Endothelial cell of umbilical vein (primary cell): ENCODE measurements at regions not wholly inside any gene's neighbourhood (a gene's known extent, or its start where the extent isn't known, plus 50 kb on each side); places are given as distances from the start of the nearest gene placed in this dataset.

Experiments used
- BruUV-seq: library from RNA; stranded (reverse); fragments of 400-500 nt; replicated peaks from 2 replicates; lab custom pipeline; 2021; lab: Mats Ljungman, UMichigan
- CTCF ChIA-PET: fragments of 300-600, 350-600 bp; sonication (Branson Sonifier 250); formaldehyde crosslinking; loops from one replicate; lab custom pipeline; 2021; ENCODE audit warnings: antibody characterized with exemption, inconsistent platforms; lab: Charles Lee
- POLR2A ChIA-PET: fragments of 300-600, 350-600 bp; sonication (Branson Sonifier 250); formaldehyde crosslinking; loops from one replicate; lab custom pipeline; 2021; ENCODE audit warnings: antibody characterized with exemption, inconsistent platforms; lab: Charles Lee
- DNase-seq: peaks from one replicate; pipeline ENCODE4 v3.0.0-alpha.2; 2011; ENCODE audit warnings: low read depth, low spot score
- FAIRE-seq: peaks from 2 replicates; lab custom pipeline; 2011; peaks lifted over from hg19 to GRCh38; lab: Jason Lieb, UNC
- H2AFZ ChIP-seq: 2 replicates; pipeline ENCODE4 v1.6.0; 2012; ENCODE audit warnings: low read depth, low read length, control low read depth, inconsistent platforms
- H3K27ac ChIP-seq: 2 replicates; pipeline ENCODE4 v1.5.1; 2011; ENCODE audit warnings: low read depth, mild to moderate bottlenecking, control low read depth, low read length, moderate library complexity; ENCODE audit not compliant: insufficient read depth
- H3K27me3 ChIP-seq, 2 experiments: 2 replicates each; pipeline versions ENCODE4 v1.6.0 to v1.6.1; 2011; ENCODE audit warnings: low read length in 2 of 2, mixed read lengths in 1 of 2; ENCODE audit not compliant: control insufficient read depth in 2 of 2, insufficient read depth in 2 of 2
- H3K36me3 ChIP-seq, 2 experiments: 2 replicates in 1 of 2; 3 replicates in 1 of 2; pipeline ENCODE4 v1.5.1; 2011; ENCODE audit warnings: low read length in 2 of 2, mild to moderate bottlenecking in 1 of 2, moderate library complexity in 1 of 2; ENCODE audit not compliant: control insufficient read depth in 2 of 2, insufficient read depth in 2 of 2; ENCODE audit errors: extremely low read depth in 1 of 2
- H3K4me1 ChIP-seq: 3 replicates; pipeline ENCODE4 v1.5.1; 2011; ENCODE audit warnings: mild to moderate bottlenecking, low read length; ENCODE audit not compliant: control insufficient read depth, insufficient read depth; ENCODE audit errors: extremely low read depth
- H3K4me2 ChIP-seq: 2 replicates; pipeline ENCODE4 v1.6.1; 2011; ENCODE audit warnings: low read length, control low read depth, mixed read lengths; ENCODE audit not compliant: insufficient read depth
- H3K4me3 ChIP-seq, 3 experiments: fragments of 200-600 bp in 1 of 3; sonication (generic), shearing (Covaris generic) in 1 of 3; replicated peaks in 1 of 3; 2 replicates each; pipeline ENCODE4 v1.5.1; 2011 to 2016; ENCODE audit warnings: control low read depth in 3 of 3, low read length in 3 of 3, mild to moderate bottlenecking in 2 of 3, inconsistent platforms in 1 of 3, low read depth in 1 of 3, moderate library complexity in 1 of 3; ENCODE audit not compliant: insufficient read depth in 1 of 3
- H3K79me2 ChIP-seq: 2 replicates; pipeline ENCODE4 v1.6.0; 2012; ENCODE audit warnings: low read length, inconsistent platforms; ENCODE audit not compliant: control insufficient read depth, insufficient read depth
- H3K9ac ChIP-seq: replicated peaks from 2 replicates; pipeline ENCODE3; 2011; ENCODE audit warnings: low read length, control low read depth; ENCODE audit not compliant: insufficient read depth; ENCODE audit errors: extremely low read depth
- H3K9me1 ChIP-seq: replicated peaks from 3 replicates; pipeline ENCODE4 v1.6.0; 2011; ENCODE audit warnings: mild to moderate bottlenecking, low read length; ENCODE audit not compliant: control insufficient read depth, insufficient read depth; ENCODE audit errors: extremely low read depth
- H3K9me3 ChIP-seq: replicated peaks from 2 replicates; pipeline ENCODE4 v1.5.1; 2012; ENCODE audit warnings: low read length, inconsistent platforms; ENCODE audit not compliant: control insufficient read depth, insufficient read depth
- H4K20me1 ChIP-seq: replicated peaks from 2 replicates; pipeline ENCODE3; 2011; ENCODE audit warnings: mild to moderate bottlenecking, low read length; ENCODE audit not compliant: control insufficient read depth, insufficient read depth; ENCODE audit errors: extremely low read depth
- EZH2 ChIP-seq: IDR thresholded peaks from 2 replicates; pipeline ENCODE4 v1.6.1; 2012; ENCODE audit warnings: borderline replicate concordance, low read depth, mild to moderate bottlenecking, moderate library complexity, low read length, inconsistent platforms; ENCODE audit not compliant: severe bottlenecking
- FOS ChIP-seq: IDR thresholded peaks from 2 replicates; pipeline ENCODE4 v1.6.1; 2011; ENCODE audit warnings: mild to moderate bottlenecking, low read length, moderate library complexity, borderline replicate concordance; ENCODE audit not compliant: insufficient read depth
- GATA2 ChIP-seq: IDR thresholded peaks from 2 replicates; pipeline ENCODE4 v1.7.0; 2011; ENCODE audit warnings: low read depth, mild to moderate bottlenecking, moderate library complexity, mixed read lengths, low read length; ENCODE audit not compliant: insufficient read length, insufficient read depth
- JUN ChIP-seq: IDR thresholded peaks from 2 replicates; pipeline ENCODE4 v1.6.1; 2011; ENCODE audit warnings: borderline replicate concordance, low read depth; ENCODE audit not compliant: insufficient read length, insufficient read depth
- MYC ChIP-seq: IDR thresholded peaks from one replicate; pipeline ENCODE4 v1.6.1; 2011; ENCODE audit warnings: mild to moderate bottlenecking, low read depth, low read length
- POLR2A ChIP-seq: IDR thresholded peaks from 2 replicates; pipeline ENCODE4 v1.6.1; 2012; ENCODE audit warnings: low read depth, mild to moderate bottlenecking, control low read depth, low read length
- POLR2AphosphoS5 ChIP-seq: IDR thresholded peaks from 2 replicates; pipeline ENCODE4 v1.6.1; 2012; ENCODE audit warnings: low read depth, mild to moderate bottlenecking, control low read depth, low read length, moderate library complexity; ENCODE audit not compliant: insufficient read depth
- dilution Hi-C: fragments of 300-500 bp; cut with MboI; formaldehyde crosslinking; loops from one replicate; pipeline ENCODE4 v1.15.0; 2019; ENCODE audit warnings: low sequenced_read_pairs; ENCODE audit not compliant: extremely low pct_ligation_motif_present
- intact Hi-C: fragments of 100-400 bp; cut with micrococcal nuclease; formaldehyde crosslinking; loops from one replicate; pipeline ENCODE4 v1.10.0; 2022
- TF ChIP-seq, protein P1 (sequence below), 2 donors: IDR thresholded peaks; 1 replicate in 1 of 2; 2 replicates in 1 of 2; pipeline ENCODE4 v1.5.1; 2011; ENCODE audit warnings: low read length in 2 of 2, mild to moderate bottlenecking in 2 of 2, moderate library complexity in 2 of 2, control low read depth in 1 of 2, inconsistent platforms in 1 of 2, low read depth in 1 of 2; ENCODE audit not compliant: insufficient read depth in 1 of 2; ENCODE audit errors: extremely low read depth in 1 of 2
- TF ChIP-seq, protein P2 (sequence below): IDR thresholded peaks from 2 replicates; pipeline ENCODE4 v1.6.1; 2011; ENCODE audit not compliant: insufficient read depth, insufficient read length

DNA sequence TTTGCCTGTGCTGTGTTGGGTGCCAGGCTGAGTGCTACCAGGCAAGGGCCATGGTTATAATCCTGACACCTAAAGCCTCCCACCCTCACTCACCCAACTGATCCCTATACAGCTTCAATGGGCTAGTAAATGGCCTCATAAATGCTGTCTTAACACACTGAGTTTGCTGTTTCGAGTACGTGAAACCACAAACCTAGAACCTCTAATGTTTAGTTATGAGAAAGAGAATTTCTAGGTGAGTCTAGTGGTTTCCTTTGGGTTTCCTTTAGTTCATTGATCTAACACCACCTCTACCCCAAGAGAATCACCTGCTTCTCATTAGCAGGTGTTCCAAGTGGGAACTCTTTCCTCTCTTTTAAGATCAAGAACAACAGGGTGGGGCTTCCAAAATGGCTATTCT lies 172.0 kb downstream of the MC4R start:
- ChIA-PET POLR2A (no interaction called here), CTCF (no interaction called here)
- FAIRE-seq (no peak), DNase-seq (no peak)
- H3K9me3 ChIP-seq = peaks cover 4% of the 10 kb centered on the region
- H3K9me1 ChIP-seq = no peaks in the 10 kb centered on the region
- H3K36me3 ChIP-seq = no peaks in the 10 kb centered on the region
- H2AFZ ChIP-seq = no peak overlapping the region
- TF ChIP-seq EZH2 (no peak), POLR2AphosphoS5 (no peak), MYC (no peak), GATA2 (no peak)
- TF ChIP-seq, protein P1, sequence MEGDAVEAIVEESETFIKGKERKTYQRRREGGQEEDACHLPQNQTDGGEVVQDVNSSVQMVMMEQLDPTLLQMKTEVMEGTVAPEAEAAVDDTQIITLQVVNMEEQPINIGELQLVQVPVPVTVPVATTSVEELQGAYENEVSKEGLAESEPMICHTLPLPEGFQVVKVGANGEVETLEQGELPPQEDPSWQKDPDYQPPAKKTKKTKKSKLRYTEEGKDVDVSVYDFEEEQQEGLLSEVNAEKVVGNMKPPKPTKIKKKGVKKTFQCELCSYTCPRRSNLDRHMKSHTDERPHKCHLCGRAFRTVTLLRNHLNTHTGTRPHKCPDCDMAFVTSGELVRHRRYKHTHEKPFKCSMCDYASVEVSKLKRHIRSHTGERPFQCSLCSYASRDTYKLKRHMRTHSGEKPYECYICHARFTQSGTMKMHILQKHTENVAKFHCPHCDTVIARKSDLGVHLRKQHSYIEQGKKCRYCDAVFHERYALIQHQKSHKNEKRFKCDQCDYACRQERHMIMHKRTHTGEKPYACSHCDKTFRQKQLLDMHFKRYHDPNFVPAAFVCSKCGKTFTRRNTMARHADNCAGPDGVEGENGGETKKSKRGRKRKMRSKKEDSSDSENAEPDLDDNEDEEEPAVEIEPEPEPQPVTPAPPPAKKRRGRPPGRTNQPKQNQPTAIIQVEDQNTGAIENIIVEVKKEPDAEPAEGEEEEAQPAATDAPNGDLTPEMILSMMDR (IDR thresholded peaks at IDR 0.05; ENCODE audit: extremely low read depth in 1 of 2, insufficient read depth in 1 of 2, low read depth in 1 of 2, low read length in 2 of 2) = no peak
- TF ChIP-seq, protein P2, sequence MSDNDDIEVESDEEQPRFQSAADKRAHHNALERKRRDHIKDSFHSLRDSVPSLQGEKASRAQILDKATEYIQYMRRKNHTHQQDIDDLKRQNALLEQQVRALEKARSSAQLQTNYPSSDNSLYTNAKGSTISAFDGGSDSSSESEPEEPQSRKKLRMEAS = no peak
- no peak overlapping the region for H3K4me3 ChIP-seq
- H3K79me2 ChIP-seq = no peaks in the 10 kb centered on the region
- H3K27me3 ChIP-seq = no peaks in the 10 kb centered on the region
- H3K9ac ChIP-seq = no peak overlapping the region
- no peak overlapping the region for H3K27ac ChIP-seq
- dilution Hi-C loops = no loop called here
- no peak overlapping the region for H3K4me2 ChIP-seq
- no peaks in the 10 kb centered on the region for H3K4me1 ChIP-seq
- no TSS peak for BruUV-seq
- intact Hi-C loops = no loop called here
- no peaks in the 10 kb centered on the region for H4K20me1 ChIP-seq

DNA sequence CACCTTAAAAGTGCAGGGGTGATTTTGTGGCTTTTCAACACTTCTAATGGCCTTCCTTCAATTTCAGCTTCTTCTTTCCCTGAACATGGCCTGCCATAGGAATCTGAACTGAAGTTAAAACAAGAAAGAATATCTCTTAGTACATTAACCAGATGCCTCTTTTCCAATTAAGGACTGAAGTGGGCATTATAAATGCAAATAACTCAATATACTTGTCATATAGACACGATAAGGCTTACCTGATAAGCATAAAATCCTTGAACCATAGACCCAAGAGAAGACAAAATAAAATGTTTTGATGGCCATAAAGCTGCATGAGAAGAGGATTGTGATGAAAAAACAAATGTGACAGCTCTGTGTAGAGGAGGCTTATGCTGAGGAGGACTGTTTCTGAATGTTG lies 173.1 kb downstream of the MC4R start:
- CTCF ChIA-PET = no interaction called here
- BruUV-seq = no TSS peak
- DNase-seq (no peak), FAIRE-seq (no peak)
- Histone ChIP-seq H3K9me1 (no peaks in the 10 kb centered on the region), H3K79me2 (no peaks in the 10 kb centered on the region), H4K20me1 (no peaks in the 10 kb centered on the region), H3K9ac (no peak overlapping the region), H3K4me2 (no peak overlapping the region), H2AFZ (no peak overlapping the region), H3K27me3 (no peaks in the 10 kb centered on the region), H3K9me3 (peaks cover 4% of the 10 kb centered on the region), H3K4me1 (no peaks in the 10 kb centered on the region), H3K36me3 (no peaks in the 10 kb centered on the region), H3K27ac (no peak overlapping the region), H3K4me3 (no peak overlapping the region)
- intact Hi-C loops (no loop called here), dilution Hi-C loops (no loop called here)
- TF ChIP-seq POLR2AphosphoS5 = no peak
- no peak for TF ChIP-seq GATA2
- TF ChIP-seq FOS = no peak
- TF ChIP-seq MYC = no peak
- TF ChIP-seq, protein P1 (IDR thresholded peaks at IDR 0.05; ENCODE audit: extremely low read depth in 1 of 2, insufficient read depth in 1 of 2, low read depth in 1 of 2, low read length in 2 of 2) = no peak
- TF ChIP-seq POLR2A = no peak
- TF ChIP-seq, protein P2 = no peak
- TF ChIP-seq JUN = no peak
- no peak for TF ChIP-seq EZH2
- POLR2A ChIA-PET = no interaction called here
